Endothelial cell of umbilical vein (primary cell): ENCODE measurements at regions not wholly inside any gene's neighbourhood (a gene's known extent, or its start where the extent isn't known, plus 50 kb on each side); places are given as distances from the start of the nearest gene placed in this dataset.

Experiments used
- BruUV-seq: library from RNA; stranded (reverse); fragments of 400-500 nt; replicated peaks from 2 replicates; lab custom pipeline; 2021; lab: Mats Ljungman, UMichigan
- CTCF ChIA-PET: fragments of 300-600, 350-600 bp; sonication (Branson Sonifier 250); formaldehyde crosslinking; loops from one replicate; lab custom pipeline; 2021; ENCODE audit warnings: antibody characterized with exemption, inconsistent platforms; lab: Charles Lee
- POLR2A ChIA-PET: fragments of 300-600, 350-600 bp; sonication (Branson Sonifier 250); formaldehyde crosslinking; loops from one replicate; lab custom pipeline; 2021; ENCODE audit warnings: antibody characterized with exemption, inconsistent platforms; lab: Charles Lee
- DNase-seq: peaks from one replicate; pipeline ENCODE4 v3.0.0-alpha.2; 2011; ENCODE audit warnings: low read depth, low spot score
- FAIRE-seq: peaks from 2 replicates; lab custom pipeline; 2011; peaks lifted over from hg19 to GRCh38; lab: Jason Lieb, UNC
- H2AFZ ChIP-seq: 2 replicates; pipeline ENCODE4 v1.6.0; 2012; ENCODE audit warnings: low read depth, low read length, control low read depth, inconsistent platforms
- H3K27ac ChIP-seq: 2 replicates; pipeline ENCODE4 v1.5.1; 2011; ENCODE audit warnings: low read depth, mild to moderate bottlenecking, control low read depth, low read length, moderate library complexity; ENCODE audit not compliant: insufficient read depth
- H3K27me3 ChIP-seq, 2 experiments: 2 replicates each; pipeline versions ENCODE4 v1.6.0 to v1.6.1; 2011; ENCODE audit warnings: low read length in 2 of 2, mixed read lengths in 1 of 2; ENCODE audit not compliant: control insufficient read depth in 2 of 2, insufficient read depth in 2 of 2
- H3K36me3 ChIP-seq, 2 experiments: 2 replicates in 1 of 2; 3 replicates in 1 of 2; pipeline ENCODE4 v1.5.1; 2011; ENCODE audit warnings: low read length in 2 of 2, mild to moderate bottlenecking in 1 of 2, moderate library complexity in 1 of 2; ENCODE audit not compliant: control insufficient read depth in 2 of 2, insufficient read depth in 2 of 2; ENCODE audit errors: extremely low read depth in 1 of 2
- H3K4me1 ChIP-seq: 3 replicates; pipeline ENCODE4 v1.5.1; 2011; ENCODE audit warnings: mild to moderate bottlenecking, low read length; ENCODE audit not compliant: control insufficient read depth, insufficient read depth; ENCODE audit errors: extremely low read depth
- H3K4me2 ChIP-seq: 2 replicates; pipeline ENCODE4 v1.6.1; 2011; ENCODE audit warnings: low read length, control low read depth, mixed read lengths; ENCODE audit not compliant: insufficient read depth
- H3K4me3 ChIP-seq, 3 experiments: fragments of 200-600 bp in 1 of 3; sonication (generic), shearing (Covaris generic) in 1 of 3; replicated peaks in 1 of 3; 2 replicates each; pipeline ENCODE4 v1.5.1; 2011 to 2016; ENCODE audit warnings: control low read depth in 3 of 3, low read length in 3 of 3, mild to moderate bottlenecking in 2 of 3, inconsistent platforms in 1 of 3, low read depth in 1 of 3, moderate library complexity in 1 of 3; ENCODE audit not compliant: insufficient read depth in 1 of 3
- H3K79me2 ChIP-seq: 2 replicates; pipeline ENCODE4 v1.6.0; 2012; ENCODE audit warnings: low read length, inconsistent platforms; ENCODE audit not compliant: control insufficient read depth, insufficient read depth
- H3K9ac ChIP-seq: replicated peaks from 2 replicates; pipeline ENCODE3; 2011; ENCODE audit warnings: low read length, control low read depth; ENCODE audit not compliant: insufficient read depth; ENCODE audit errors: extremely low read depth
- H3K9me1 ChIP-seq: replicated peaks from 3 replicates; pipeline ENCODE4 v1.6.0; 2011; ENCODE audit warnings: mild to moderate bottlenecking, low read length; ENCODE audit not compliant: control insufficient read depth, insufficient read depth; ENCODE audit errors: extremely low read depth
- H3K9me3 ChIP-seq: replicated peaks from 2 replicates; pipeline ENCODE4 v1.5.1; 2012; ENCODE audit warnings: low read length, inconsistent platforms; ENCODE audit not compliant: control insufficient read depth, insufficient read depth
- H4K20me1 ChIP-seq: replicated peaks from 2 replicates; pipeline ENCODE3; 2011; ENCODE audit warnings: mild to moderate bottlenecking, low read length; ENCODE audit not compliant: control insufficient read depth, insufficient read depth; ENCODE audit errors: extremely low read depth
- EZH2 ChIP-seq: IDR thresholded peaks from 2 replicates; pipeline ENCODE4 v1.6.1; 2012; ENCODE audit warnings: borderline replicate concordance, low read depth, mild to moderate bottlenecking, moderate library complexity, low read length, inconsistent platforms; ENCODE audit not compliant: severe bottlenecking
- FOS ChIP-seq: IDR thresholded peaks from 2 replicates; pipeline ENCODE4 v1.6.1; 2011; ENCODE audit warnings: mild to moderate bottlenecking, low read length, moderate library complexity, borderline replicate concordance; ENCODE audit not compliant: insufficient read depth
- GATA2 ChIP-seq: IDR thresholded peaks from 2 replicates; pipeline ENCODE4 v1.7.0; 2011; ENCODE audit warnings: low read depth, mild to moderate bottlenecking, moderate library complexity, mixed read lengths, low read length; ENCODE audit not compliant: insufficient read length, insufficient read depth
- JUN ChIP-seq: IDR thresholded peaks from 2 replicates; pipeline ENCODE4 v1.6.1; 2011; ENCODE audit warnings: borderline replicate concordance, low read depth; ENCODE audit not compliant: insufficient read length, insufficient read depth
- MYC ChIP-seq: IDR thresholded peaks from one replicate; pipeline ENCODE4 v1.6.1; 2011; ENCODE audit warnings: mild to moderate bottlenecking, low read depth, low read length
- POLR2A ChIP-seq: IDR thresholded peaks from 2 replicates; pipeline ENCODE4 v1.6.1; 2012; ENCODE audit warnings: low read depth, mild to moderate bottlenecking, control low read depth, low read length
- POLR2AphosphoS5 ChIP-seq: IDR thresholded peaks from 2 replicates; pipeline ENCODE4 v1.6.1; 2012; ENCODE audit warnings: low read depth, mild to moderate bottlenecking, control low read depth, low read length, moderate library complexity; ENCODE audit not compliant: insufficient read depth
- dilution Hi-C: fragments of 300-500 bp; cut with MboI; formaldehyde crosslinking; loops from one replicate; pipeline ENCODE4 v1.15.0; 2019; ENCODE audit warnings: low sequenced_read_pairs; ENCODE audit not compliant: extremely low pct_ligation_motif_present
- intact Hi-C: fragments of 100-400 bp; cut with micrococcal nuclease; formaldehyde crosslinking; loops from one replicate; pipeline ENCODE4 v1.10.0; 2022
- TF ChIP-seq, protein P1 (sequence below): IDR thresholded peaks from 2 replicates; pipeline ENCODE4 v1.6.1; 2011; ENCODE audit not compliant: insufficient read depth, insufficient read length
- TF ChIP-seq, protein P2 (sequence below), 2 donors: IDR thresholded peaks; 1 replicate in 1 of 2; 2 replicates in 1 of 2; pipeline ENCODE4 v1.5.1; 2011; ENCODE audit warnings: low read length in 2 of 2, mild to moderate bottlenecking in 2 of 2, moderate library complexity in 2 of 2, control low read depth in 1 of 2, inconsistent platforms in 1 of 2, low read depth in 1 of 2; ENCODE audit not compliant: insufficient read depth in 1 of 2; ENCODE audit errors: extremely low read depth in 1 of 2

DNA sequence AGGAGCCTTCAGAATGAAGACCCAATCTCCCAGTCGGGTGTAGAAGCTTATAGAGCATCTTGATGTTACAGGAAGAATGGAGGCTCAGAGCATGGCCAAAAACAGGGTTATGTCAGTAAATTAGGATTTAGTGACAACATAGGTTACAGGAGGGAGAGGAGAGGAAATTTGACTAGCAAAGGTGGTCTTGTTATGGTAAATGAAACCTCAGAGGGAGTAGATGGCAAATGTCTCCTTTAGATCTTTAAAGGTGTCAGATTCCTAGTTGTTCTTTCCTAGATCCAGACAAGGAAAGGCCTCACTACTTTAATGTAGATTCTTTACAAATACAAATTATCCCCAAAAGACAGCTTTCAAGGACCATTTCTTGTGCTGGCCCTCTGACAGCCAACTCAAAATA lies 465.0 kb downstream of the DMRTA1 start:
- dilution Hi-C loops, result no loop called here
- intact Hi-C loops, result loop anchor here (10.0 kb wide), 1 partner anchor 57 kb away; no protein-coding TSS in a partner anchor
- no TSS peak for BruUV-seq
- Histone ChIP-seq H3K4me2 (no peak overlapping the region), H3K9me1 (no peaks in the 10 kb centered on the region), H3K27ac (no peak overlapping the region), H3K9ac (no peak overlapping the region), H2AFZ (no peak overlapping the region), H3K4me1 (no peaks in the 10 kb centered on the region), H3K9me3 (no peaks in the 10 kb centered on the region), H3K36me3 (no peaks in the 10 kb centered on the region), H3K4me3 (no peak overlapping the region), H3K27me3 (no peaks in the 10 kb centered on the region), H4K20me1 (no peaks in the 10 kb centered on the region), H3K79me2 (no peaks in the 10 kb centered on the region)
- TF ChIP-seq POLR2A, result no peak
- TF ChIP-seq, protein P1, sequence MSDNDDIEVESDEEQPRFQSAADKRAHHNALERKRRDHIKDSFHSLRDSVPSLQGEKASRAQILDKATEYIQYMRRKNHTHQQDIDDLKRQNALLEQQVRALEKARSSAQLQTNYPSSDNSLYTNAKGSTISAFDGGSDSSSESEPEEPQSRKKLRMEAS, result no peak
- TF ChIP-seq EZH2, result no peak
- TF ChIP-seq POLR2AphosphoS5, result no peak
- TF ChIP-seq GATA2, result no peak
- TF ChIP-seq, protein P2, sequence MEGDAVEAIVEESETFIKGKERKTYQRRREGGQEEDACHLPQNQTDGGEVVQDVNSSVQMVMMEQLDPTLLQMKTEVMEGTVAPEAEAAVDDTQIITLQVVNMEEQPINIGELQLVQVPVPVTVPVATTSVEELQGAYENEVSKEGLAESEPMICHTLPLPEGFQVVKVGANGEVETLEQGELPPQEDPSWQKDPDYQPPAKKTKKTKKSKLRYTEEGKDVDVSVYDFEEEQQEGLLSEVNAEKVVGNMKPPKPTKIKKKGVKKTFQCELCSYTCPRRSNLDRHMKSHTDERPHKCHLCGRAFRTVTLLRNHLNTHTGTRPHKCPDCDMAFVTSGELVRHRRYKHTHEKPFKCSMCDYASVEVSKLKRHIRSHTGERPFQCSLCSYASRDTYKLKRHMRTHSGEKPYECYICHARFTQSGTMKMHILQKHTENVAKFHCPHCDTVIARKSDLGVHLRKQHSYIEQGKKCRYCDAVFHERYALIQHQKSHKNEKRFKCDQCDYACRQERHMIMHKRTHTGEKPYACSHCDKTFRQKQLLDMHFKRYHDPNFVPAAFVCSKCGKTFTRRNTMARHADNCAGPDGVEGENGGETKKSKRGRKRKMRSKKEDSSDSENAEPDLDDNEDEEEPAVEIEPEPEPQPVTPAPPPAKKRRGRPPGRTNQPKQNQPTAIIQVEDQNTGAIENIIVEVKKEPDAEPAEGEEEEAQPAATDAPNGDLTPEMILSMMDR (IDR thresholded peaks at IDR 0.05; ENCODE audit: extremely low read depth in 1 of 2, insufficient read depth in 1 of 2, low read depth in 1 of 2, low read length in 2 of 2), result no peak
- TF ChIP-seq JUN, result no peak
- TF ChIP-seq FOS, result no peak
- no peak for TF ChIP-seq MYC
- ChIA-PET CTCF (no interaction called here), POLR2A (no interaction called here)
- DNase-seq, result no peak
- no peak for FAIRE-seq
